NOMO-1 treated with DMSO at 0.1 percent for 48 hours (cell line): ENCODE measurements at regions not wholly inside any gene's neighbourhood (a gene's known extent, or its start where the extent isn't known, plus 50 kb on each side); places are given as distances from the start of the nearest gene placed in this dataset.
A peak's percentile ranks its signal among the peaks of the same experiment; 100 is the strongest.

Experiments
- DNase-seq: peaks from one replicate; lab custom pipeline; 2025; ENCODE audit not compliant: unreplicated experiment; lab: John Stamatoyannopoulos, UW

DNA sequence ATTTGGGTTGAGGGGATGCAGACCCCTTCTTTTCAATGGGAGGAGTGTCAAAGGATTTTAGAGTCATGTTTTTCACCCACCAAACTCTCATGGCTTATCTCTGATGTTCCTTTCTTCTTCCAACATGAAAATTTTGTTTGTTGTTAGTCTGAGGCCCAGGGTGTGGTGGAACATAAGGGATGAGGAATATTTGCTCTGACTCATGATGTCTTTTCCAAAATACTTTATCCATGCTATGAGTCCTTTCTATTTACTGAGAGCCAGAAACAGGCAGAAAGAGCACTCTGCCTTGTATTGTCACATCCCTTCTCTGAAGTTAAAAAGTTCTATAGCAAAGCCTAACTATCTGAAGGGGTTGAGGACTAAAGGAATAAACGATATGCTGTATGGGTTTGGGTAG, 61.6 kb upstream of the GYPA start:
- no peak for DNase-seq

DNA sequence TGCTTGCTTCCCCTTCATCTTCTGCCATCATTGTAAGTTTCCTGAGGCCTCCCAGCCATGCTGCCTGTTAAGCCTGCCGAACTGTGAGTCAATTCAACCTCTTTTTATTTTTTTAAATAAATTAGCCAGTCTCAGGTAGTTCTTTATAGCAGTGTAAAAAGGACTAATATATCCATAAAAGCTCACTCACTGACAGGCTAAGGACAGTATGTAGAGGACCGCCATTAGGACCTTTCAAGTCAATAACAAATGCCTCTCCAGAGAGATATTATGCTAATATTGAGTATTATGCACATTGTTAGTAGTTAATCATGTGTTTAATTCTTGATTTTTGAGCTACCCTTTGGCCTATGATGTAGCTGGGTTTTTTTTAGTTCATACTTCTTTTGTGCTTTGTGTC, 62.6 kb upstream of the GYPA start:
- DNase-seq, result no peak

DNA sequence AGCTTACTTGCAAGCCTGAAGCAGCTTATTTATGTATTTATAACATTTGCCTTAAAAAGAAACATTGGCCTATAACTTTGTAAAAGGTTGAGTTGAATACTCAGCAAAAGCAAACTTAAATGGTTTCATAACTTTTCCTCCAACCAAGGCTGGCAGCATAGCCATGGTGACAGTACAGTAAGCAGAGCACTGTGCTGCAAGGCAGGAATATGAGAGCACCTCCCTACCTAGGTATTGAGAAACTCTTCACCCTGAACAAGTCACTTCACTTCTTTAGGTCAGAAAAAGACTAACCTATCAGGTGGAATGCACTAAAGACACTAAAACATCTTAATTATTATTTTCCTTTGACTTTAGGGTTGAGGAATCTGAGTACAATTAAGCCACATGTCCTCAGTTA, 63.9 kb upstream of the GYPA start:
- DNase-seq, result no peak

DNA sequence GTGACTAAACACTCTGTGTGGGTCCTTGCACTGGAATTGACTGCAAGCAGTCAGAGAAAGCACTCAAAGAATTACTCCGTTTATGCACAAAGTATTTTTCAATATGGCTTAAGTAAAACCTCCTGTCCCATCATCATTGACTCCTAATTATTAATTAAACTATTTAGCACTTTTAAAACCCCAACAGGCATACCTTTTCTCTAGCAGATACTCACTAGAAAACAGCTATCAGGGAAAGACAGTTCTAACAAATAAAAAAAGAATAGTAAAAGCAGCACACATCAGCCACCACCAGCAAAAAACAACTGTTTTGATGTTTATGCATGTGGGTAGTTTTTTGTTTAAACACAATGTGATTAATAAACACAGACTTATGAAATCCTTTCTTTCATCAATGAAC, 66.2 kb upstream of the GYPA start:
- DNase-seq, result no peak

DNA sequence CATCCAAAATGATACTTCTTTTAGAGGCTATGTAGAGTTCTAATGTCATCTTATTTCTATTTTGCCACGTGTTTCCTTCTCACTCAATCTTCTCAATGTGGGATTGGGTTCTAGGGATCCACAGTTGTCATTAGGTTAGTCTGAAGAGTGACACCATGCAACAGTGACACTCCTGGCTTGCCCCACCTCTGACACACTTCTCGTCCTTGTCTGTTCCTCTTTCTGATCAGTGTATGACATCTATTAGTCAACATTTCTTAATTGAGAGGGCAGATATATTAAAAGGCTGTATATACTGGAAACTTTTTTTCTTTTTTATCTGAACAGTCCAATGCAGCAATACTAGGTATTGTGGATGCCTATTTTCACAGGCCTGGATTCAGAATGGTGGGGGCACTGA, 67.6 kb upstream of the GYPA start:
- DNase-seq, result peak; percentile 40

DNA sequence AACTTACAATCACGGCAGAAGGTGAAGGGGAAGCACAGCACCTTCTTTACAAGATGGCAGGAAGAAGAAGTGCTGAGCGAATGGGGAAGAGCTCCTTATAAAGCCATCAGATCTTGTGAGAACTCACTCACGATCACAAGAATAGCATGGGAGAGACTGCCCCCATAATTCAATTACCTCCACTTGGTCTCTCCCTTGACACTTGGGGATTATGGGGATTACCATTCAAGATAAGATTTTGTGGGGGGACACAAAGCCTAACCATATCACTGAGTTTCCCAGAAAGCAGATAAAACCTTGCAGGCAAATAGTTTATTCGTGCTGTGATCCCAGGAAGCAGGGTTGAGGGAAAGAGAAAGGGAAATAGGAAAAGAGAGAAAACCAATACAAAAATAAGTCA, 69.0 kb upstream of the GYPA start:
- DNase-seq, result no peak

DNA sequence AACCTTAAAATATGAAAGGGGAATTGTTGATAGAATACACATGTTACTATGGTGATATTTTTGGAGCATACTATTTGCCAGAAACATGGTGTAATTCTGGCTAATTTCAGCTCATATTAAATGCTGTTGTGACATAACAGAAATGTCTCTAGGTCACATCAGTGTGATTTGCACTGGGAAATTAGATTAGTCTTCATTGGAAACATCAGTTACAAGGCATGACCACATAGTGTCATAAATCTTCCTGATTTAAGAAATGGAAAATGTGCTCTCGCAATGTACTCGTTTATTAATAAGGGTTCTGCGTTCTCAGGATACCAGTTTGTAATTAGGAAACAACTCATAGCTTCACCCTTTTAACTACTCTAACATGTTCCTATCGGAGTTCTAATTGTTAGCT, 72.9 kb upstream of the GYPA start:
- DNase-seq, result peak; percentile 43

DNA sequence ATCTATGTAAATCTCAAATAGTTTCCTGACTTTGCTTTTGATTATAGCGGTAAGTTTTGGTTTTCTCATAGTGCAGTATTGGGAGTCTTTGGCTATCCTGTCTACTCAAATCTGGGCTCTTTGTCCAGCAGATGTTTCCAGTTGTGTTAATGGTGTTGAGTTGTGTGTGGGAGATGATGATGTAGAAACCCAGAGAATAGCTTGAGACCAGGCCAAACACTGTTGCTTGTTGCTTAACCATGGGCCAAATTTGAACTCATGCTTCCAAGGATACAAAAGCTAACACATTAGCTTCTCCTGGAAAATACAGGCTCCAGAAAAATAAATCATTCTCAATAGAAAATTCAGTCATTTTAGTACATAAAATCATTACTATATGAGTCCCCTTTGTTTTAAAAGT, 82.6 kb upstream of the GYPA start:
- DNase-seq, result no peak

DNA sequence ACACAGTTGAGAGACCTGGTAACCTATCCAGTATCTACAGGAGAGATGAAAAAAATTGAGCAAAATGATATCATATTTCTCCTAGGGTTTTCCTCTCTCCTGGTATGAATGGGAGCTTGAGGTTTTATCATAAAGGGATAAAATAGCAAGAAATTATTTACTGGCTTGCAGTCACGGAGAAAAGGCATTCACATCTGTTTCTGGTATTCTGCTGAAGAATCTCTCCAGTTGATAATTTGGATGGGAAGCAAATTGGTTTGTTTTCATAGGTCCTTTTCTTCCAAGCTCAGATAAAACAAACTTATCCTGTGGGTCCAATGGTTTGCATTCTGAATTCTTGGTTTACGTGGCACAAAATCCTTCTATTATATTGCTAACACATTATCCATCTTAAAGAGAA, 83.1 kb upstream of the GYPA start:
- no peak for DNase-seq

DNA sequence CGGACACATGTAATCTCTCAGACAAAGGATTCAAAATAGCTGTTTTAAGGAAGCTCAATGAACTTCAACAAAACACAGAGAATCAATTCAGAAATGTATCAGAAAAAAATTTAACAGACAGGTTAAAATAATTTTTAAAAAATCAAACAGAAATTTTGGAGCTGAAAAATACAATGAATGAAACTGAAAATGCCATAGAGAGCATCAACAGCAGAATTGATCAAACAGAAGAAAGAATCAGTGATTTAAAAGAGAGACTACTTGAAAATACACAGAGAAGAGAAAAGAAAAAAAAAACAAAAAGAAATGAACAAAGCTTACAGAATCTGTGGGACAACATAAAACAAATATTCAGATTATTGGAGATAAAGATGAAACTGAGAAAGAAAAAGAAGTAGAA, 118.8 kb upstream of the GYPA start:
- no peak for DNase-seq

DNA sequence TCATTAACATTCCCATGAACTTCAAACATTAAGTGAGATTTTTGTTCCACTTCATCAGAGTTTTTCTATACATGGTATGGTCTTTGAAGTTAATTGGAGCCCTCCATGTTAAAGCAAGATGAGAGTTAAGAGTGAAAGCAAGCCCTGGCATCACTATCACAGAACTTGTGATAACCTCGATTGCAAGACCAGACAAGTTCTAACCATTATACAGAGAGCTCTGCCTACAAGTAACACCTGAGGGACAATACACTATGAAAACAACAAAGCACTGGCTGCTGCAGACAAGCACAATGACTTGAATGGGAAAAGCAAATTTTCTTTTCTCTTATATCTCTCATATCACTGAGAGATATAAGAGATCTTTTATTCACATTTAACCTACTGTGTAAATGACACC, 126.6 kb upstream of the GYPA start:
- DNase-seq, result no peak

DNA sequence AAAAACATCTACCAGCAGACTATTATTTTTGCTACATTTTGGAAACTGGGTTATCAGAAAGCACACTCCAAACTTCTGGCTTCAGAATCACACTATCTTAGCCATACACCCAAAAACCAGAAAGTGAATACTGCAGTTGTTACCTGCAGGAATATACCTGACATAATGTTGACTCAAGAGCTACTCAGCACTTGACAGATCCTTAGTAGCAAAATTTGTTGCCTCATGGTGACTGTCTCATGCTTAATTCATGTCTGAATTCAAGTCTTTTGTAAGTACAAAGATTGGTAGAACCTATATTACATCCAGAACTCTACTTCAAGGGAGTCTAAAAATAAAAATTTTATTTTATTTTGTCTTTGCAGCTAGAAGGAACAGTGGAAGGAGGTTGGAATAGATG, 140.2 kb upstream of the GYPA start:
- no peak for DNase-seq

DNA sequence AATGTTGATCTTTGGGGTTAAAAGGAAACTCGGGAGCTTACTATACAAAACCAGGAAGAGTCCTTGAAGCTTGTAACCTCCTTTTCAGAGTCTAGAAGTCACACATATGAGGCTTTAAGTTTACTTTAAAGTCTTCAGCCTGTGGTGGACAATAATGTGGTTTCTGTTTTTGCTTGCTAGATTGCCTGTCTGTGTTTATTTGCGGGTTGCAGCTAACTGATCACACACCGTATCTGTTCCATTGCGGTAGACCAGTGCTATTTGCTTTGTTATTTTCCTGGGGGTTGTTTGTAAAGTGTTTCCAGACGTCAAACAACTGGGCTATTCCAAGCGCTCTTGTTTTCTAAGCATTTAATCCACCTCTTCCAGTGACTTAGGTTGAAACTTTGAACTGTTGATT, 143.0 kb upstream of the GYPA start:
- no peak for DNase-seq

DNA sequence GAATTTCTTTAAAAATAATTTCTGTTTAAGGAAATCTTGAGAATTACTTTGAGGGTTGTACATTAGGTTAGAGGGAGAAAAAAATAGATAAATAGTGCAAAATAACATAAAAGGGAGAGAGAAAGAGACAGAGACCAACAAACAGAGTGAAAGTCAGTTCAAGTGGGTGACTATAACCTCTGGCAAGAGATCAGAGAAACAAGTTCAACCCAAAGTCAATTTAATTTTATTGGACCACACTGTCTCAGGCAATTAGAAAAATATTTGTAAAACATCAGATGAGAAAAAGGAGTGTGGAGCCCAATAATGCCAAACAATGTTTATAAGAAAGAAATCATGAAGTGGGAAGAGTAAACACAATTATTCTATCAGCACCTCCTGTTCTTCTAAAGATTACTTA, 143.5 kb upstream of the GYPA start:
- no peak for DNase-seq

DNA sequence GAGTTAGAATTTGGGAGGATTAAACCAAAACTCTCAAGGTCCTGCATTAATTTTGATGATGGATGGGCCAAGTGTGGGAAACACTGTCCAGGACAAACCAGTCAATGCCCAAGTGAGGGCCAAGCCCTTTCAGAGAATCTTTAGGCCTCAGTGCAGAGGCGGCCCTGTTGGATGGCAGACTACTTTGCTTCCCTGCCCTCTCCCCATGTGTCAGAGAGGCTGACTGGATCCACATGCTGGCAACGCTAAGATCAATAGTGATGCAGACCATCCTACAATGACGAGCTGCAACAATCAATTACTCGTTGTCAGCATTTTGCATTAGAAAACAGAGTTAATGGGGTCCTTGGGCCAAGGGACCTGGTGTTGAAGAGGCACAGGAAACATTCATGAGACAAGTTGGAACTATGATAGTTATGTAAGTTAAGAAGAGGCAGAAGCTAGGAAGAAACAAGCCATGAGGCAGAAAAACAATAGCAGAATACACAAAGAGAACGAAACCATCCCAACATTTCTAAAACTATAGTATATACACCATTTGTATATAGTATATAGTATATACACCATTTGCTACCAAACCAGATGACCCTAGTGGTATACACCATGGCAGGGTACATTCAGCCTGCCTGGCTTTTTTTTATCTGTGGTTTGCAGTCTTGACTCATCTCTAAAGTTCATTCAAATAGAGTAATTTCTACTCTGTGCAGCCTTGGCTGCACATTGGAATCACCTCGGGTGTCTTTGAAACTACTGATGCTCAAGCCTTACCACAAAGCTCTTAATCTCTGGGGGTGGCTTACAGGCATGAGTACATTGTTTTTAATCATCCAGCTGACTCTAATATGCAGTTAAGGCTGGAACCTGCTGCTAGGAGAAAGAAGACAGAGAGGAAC, 147.7 kb upstream of the GYPA start:
- DNase-seq, result no peak

DNA sequence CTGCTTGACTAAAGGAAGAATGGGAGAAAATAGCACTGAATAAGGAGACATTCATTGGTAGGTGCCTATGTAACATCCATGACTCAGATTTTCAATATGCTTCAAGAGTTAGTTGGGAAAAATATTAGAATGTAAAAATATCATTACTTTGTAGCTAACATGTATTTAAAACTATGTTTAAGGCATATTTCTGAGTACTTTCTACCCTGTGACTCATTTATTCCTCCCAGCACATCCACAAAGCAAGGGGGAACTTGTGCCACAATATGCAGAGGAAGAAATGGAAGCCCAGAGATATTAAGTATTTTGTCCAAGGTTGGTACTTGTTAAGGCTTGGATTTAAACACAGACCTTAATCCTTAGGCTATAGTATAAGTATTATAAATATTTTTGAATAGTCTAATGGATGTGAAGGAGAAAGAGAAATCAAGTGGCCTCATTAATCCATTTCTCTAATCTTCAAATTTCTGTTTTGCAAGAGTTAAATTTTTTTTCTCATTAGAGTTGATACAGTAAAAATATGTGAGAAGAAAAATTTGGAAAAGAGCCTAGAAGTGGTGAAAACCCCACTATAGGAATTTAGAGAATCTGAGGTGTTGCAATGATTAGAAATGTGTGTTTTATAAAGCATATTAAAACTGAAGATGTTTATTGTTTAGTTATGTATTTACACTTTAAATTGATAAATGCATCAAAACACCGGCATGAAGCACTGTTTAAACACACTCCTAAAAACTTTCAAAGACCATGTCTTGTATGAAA, 149.3 kb upstream of the GYPA start:
- DNase-seq, result no peak

DNA sequence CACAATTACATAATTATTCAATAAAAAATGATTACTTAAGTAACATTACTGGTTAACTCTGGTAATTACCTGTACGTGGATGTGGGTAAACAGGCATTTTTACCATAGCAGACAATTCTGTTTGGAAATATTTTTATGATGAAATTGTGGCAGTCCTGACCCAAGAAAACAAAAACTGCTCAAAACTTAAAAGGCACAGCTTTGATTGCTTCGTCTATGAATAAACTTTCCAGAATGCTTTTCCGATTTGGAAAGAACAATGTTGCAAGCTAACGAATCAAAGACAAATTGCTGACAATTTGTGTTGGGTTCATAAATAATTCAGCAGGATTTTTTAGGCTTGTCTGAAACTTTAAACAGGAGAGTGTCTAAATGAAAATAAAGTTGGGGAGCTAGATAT, 150.6 kb upstream of the GYPA start:
- DNase-seq, result no peak

DNA sequence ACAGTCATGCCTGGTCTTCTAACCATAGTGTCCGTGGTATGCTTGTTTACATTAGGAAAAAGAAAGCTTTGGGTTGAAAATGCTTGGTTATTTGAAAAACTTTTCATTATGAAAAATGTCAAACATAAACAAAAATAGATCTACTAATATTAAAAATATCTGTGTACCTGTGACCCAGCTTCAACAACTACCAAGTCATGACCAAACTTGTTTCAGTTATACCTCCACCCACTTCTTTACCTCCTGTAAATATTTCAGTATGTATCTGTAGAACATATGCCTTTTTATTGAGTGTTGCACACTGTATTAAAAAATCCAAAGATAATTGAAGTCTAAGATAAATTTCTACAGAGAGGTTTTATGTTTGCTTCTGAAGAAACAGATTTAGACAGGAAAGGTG, 153.7 kb upstream of the GYPA start:
- DNase-seq, result no peak

DNA sequence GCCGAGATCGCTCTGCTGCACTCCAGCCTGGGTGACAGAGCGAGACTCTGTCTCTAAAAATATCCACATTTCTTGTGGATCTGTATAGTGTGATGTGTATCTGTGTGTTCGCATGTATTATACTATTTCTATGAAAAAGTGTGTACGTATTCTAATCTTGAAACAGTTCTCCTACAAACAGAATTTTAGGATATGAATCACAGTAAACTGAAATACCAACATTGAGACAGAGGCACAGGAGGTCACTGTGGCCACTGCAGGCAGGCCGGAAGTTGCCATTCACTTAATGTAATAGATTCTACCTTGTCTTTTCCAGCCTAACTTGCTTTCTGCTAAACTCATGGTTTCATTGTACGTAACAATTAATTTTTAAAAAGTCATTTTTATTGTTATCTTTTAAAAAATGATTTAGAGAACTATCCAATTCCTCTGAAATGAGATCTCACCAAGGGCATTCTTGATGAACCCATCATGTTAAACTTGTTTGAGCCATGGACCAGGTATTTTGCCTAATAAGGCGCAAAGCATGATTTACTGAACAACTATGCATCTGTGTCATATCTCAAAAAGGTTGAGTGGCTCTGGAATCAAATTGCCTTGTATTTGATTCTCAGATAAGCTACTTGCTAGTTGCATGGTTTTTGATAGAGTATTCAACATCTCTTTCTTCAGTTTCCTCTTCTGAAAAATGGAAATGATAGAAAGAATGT, 154.9 kb upstream of the GYPA start:
- DNase-seq, result no peak

DNA sequence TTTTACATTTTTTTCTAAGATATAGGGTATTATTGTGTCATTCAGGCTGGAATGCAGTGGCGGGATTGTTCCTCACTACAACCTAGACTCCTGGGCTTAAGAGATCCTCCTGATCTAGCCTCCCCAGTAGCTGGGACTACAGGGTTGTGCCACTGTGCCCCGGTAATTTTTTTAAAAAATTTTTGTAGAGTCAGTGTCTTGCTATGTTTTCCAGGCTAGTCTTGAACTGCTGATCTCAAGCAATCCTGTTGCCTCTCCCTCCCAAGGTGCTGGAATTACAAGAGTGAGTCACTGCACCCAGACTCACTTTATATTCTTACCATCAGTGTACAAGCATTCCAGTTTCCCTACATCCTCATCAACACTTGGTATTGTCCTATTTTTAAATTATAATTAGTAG, 156.4 kb upstream of the GYPA start:
- DNase-seq, result no peak

DNA sequence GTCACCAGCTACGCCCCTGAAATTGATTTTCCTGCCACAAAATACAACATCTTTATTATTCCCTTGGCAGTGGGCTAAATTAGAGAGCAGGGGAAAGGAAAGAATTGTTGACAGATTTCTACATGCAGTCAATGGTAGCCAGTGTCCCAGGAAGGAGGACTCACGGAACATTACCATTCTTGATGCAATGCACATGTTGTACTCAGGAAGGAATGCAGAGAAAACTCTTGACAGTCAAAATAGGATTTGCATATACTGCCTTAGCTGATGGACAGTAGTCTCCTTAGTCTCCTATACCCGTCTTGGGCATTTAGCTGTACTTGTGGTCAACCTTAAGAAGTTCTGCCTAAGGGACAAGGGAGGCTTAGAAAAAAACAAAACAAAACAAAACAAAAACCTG, 158.0 kb upstream of the GYPA start:
- DNase-seq, result no peak

DNA sequence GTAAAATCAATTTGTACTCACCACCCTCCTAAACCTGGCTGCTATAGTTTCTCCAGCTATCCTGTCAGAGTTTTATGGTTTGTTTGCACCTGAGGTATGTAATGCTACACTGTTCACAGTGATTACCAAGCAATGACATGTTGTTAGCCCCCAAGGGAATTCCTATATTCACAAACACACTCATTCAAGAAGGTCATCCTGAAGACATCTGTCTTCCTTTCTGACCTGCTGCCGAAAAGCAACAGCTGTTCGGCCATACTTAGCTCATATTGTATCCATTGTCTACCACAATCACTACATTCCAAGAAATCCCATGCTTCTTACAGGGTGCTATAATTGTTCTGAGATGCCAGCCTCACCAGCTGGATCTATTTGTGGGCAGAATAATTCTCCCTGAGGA, 160.1 kb upstream of the GYPA start:
- no peak for DNase-seq
